HG02763 (cell line): ENCODE measurements at regions not wholly inside any gene's neighbourhood (a gene's known extent, or its start where the extent isn't known, plus 50 kb on each side); places are given as distances from the start of the nearest gene placed in this dataset.
A peak's percentile ranks its signal among the peaks of the same experiment; 100 is the strongest.

Experiments used
- ATAC-seq: cut with Tn5 transposase; IDR thresholded peaks from one replicate; pipeline ENCODE4 v1.9.1; 2021; ENCODE audit warnings: mild to moderate bottlenecking, moderate library complexity; ENCODE audit not compliant: unreplicated experiment

DNA sequence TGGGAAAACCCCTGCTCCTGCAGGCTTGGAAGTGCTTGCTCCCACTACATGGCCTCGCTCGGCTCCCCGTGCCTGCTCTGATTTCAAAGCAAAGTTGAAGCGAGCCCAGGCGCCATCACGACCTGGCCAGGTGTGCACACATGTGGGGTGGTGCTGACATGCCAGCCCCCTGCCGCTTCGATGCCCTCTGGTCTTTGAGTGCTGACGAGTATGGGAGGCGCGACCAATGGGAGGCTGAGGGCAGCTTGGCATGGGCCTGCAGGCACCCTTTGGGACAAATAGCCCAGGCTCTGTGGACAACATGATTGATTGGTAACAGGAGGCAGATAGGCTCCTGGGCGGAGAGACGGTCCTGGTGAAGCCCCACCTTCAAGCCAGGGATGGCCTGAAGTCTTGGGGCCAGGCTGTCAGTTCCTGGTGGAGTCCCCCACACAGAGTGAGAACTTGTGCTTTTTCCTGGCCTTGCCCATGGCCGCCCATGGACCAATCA, 252.4 kb upstream of the SEMA3A start:
- no peak for ATAC-seq

DNA sequence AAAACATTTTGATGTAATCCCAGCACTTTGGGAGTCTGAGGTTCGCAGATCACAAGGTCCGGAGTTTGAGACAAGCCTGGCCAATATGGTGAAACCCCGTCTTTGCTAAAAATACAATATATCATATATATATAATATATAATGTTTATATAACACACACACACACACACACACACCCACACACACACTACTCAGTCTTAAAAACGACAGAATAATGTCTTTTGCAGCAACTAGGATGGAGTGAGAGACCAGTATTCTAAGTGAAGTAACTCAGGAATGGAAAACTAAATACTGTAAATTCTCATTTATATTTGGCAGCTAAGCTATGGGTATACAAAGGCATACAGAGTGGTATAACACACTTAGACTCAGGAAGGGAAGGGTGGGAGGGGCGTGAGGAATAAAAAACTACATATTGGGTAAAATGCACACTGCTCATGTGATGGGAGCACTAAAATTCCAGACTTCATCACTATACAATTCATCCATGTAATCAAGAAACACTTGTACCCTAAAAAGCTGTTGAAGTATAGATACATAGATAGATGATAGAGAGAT, 231.2 kb upstream of the SEMA3A start:
- ATAC-seq = no peak

DNA sequence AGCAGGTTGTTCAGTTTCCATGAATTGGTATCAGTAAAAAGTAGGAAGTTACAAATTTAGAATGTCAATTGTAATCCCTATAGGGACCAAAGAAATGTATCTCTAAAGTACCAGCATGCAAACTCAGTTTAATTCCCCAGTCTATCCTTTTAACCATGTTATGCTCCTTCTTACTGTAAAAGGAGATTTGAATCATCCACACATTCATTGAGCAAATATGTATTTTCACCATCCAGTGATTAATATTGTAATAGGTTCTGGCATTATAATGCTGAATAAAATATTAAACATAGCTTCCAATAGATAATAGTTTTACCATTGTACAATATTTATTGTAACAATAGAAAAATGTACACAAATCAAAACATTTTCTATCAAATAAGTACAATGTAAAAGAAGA, 228.2 kb upstream of the SEMA3A start:
- ATAC-seq = no peak

DNA sequence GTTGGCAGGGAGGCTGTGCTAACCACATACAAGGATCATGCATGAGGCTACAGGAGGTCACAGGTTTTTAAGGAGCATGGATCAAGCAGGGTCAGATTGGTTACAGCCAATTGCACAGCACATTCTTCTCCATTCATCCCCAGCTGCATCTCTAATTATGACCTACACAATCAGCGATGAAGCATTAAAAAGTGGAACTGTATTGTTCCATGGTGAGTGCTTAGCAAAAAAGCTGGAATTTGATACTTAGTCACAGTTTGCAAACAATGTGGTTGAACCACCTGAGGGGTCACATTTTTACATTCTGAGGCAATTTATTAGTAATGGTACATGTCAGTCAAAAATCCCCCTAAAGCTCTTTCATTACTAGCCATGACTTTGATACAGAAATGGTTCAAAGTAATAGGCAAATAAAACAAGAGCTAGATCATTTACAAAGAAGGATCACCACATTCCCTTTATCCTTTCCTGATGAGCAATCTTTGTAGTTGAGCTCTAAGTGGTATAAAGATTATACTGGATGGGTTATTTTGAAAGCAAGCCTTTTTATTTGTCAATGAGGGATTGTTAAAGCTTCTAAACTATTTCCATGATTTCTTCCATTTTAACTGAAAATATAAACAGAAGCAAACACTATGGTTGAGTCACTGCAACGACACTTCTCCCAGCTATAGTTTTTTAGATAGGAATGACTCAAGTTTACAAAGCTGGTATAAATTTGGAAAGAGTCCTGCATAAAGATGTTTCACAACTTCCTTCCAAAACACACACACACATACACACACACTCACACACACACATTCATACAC, 217.8 kb upstream of the SEMA3A start:
- no peak for ATAC-seq

DNA sequence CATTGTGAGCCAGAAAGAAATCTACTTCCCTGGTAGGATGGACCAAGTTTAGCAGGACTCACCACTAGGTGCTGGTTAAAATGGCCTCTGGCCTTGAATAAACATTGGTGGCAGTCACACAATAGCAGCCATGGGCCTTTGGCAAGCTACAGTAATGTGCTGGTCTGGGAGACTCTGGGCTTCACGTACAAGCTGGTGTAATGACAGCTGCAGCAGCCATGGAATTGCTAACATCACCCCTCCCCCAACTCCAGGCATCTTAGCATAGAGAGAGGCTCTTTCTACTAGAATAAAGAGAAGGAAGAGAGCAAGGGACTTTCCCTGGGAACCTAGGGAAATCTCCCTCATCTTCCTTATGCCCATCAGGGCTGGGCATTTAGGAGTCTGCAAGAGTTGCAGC, 205.1 kb upstream of the SEMA3A start:
- no peak for ATAC-seq

DNA sequence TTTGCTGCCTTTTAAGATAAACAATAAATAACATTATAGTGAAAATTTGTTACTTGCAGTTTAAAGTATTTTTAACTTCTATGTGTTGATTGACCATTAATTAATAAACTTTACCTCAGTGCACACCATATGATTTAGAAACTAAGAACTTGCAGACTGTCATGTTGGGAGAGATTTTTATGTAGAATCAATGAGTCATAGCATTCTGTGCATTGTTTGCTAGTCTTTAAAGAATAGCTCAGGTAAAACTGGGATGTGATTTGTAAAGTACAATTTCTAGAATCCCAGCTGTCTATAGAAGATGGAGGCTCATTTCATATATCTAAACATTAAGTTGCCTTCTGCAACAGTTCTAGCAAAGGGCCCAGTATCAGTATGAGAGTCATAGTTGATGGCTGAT, 199.6 kb upstream of the SEMA3A start:
- no peak for ATAC-seq

DNA sequence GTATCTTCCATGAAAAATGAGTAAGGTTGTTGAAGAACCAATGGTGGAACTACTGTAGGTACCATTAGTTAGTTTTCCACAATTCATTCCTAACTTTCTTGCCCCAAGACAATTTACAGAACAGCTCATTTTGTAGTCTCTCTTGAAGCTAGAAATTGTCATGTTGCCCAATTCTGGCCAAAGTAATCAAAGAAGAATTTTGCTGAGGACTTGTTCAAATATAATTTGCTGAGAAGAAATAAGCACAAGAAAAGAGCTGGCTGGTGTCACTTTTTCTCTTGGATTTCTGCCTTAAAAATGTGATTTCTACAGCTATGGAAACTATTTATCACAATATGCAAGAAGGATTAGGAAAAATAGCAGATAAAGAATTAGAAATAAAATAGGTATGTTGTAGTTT, 199.2 kb upstream of the SEMA3A start:
- ATAC-seq = no peak

DNA sequence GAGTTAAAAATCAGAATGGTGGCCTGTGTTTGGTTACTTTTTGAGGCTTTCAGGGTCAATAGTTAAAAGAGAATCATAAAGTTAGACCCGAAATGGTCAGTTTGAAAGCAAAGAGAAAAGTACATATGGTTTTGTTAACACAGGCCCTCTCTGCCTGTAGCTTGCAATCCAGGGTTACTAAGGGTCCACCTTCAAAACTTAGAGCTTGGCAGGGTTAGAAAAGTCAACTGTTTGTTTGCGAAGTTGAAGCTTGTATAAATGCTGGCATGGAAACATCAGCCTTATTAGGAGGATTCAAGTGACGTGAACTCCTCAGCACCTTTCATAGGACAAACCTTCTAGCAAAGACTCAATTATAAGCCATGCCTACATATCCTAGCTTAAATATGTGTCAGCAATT, 196.3 kb upstream of the SEMA3A start:
- ATAC-seq = no peak

DNA sequence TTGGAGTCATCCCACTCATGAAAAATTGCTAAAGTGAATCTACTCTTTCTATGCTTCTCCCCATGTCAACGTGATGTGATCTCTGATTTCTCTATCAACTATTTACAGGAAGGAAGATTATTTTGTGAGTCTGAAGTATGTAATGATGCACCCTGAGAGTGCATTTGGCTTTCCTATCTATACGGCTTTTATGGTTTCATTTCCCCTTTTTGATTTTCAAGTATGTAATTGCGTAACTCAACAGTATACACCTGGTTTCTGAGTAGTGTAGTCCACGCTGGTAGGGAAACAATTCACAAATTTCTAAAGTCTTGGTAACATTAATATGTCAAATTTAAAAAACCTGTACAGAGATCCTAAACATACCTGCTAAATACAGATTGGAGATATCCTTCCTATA, 194.7 kb upstream of the SEMA3A start:
- peak; percentile 98 for ATAC-seq

DNA sequence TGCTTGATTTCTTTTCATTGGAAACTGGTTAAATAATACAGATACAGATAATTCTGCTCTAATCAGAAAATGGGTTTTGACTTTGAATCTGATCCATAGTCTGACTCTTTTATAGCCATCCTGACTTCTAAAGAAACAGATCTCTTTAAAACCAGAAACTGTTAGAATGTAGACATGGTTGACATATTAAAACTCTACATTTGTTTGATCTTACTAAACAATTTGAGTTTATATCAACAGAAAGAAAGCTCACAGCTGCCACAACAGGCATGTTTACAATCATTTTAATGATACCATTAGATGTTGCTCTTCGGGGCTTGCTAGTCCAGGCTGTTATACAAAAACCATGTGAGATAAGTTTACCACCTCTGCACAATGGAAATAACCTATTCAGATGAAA, 193.0 kb upstream of the SEMA3A start:
- no peak for ATAC-seq

DNA sequence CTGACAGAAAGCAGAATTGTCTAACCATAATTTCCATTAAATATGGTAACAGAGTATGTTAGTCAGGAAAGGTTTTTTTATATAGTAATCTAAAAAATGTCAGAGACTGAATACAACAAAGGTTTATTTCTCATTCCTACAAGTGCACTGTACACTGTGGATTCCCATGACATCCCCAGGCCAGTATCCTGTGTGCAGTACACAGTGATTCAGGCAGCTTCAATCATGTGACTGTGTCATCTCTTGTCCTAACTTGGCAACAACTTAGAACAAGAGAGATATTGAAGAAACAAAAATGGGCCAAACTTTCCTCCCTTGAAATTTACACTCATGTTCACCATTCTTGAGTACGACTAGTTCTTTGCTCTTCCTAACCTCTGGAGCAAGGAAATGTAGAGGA, 189.8 kb upstream of the SEMA3A start:
- ATAC-seq = no peak

DNA sequence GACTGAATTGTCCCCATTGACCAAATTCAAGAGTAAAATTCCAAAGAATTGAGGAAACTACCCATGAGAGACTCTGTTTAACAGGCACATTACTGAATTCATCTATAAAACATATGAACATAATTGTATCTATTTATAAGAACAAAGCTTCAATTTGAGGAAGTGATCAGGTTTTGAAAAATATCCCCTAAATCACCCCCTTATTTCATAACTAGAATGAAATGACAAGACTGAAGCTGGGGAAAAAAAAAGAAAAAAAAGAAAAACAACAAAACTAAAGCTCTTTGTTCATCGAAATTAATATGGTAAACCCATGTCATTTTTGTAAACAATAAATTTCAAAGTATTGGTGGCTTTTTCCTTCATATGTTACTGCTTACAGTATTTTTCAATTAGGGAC, 184.9 kb upstream of the SEMA3A start:
- no peak for ATAC-seq

DNA sequence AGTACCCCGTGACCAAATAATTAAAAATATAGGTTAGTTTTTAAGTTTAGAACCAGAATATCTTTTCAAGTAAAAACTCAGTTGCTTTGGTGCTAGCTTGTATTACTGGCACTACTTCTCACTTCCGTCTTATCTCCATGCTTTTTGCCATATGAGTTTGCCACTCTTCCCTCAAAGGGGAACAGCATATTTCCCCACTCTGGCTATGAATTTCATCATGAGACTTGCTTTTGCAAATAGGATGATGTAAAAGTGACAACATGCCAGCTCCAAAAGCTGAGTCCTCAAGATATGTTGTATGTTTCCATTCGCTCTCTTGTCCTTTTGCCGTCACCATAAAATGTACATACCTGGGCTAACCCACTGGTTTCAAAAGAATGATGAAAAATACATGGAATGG, 178.1 kb upstream of the SEMA3A start:
- ATAC-seq = no peak

DNA sequence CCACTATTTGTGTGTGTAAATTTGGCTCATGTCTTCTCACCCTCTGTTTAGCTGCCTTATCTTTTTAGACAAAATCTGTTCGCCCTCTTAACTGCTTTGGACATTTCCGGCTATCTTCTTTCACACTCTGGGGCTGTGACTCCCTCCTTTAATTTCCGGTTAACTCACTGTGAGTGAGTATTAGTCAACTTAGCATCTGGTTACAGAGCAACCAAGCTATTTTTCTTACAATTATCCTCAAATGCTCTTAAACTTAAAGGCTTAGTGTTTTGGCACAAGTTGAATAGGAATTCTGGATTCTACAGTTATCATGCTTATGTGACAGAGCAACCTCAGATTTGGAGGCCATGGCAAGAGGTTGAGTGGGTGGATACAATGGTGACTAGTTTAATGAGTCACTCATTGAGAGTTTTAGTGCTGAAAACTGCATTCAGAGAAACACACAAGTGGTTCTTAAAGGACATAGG, 177.6 kb upstream of the SEMA3A start:
- no peak for ATAC-seq

DNA sequence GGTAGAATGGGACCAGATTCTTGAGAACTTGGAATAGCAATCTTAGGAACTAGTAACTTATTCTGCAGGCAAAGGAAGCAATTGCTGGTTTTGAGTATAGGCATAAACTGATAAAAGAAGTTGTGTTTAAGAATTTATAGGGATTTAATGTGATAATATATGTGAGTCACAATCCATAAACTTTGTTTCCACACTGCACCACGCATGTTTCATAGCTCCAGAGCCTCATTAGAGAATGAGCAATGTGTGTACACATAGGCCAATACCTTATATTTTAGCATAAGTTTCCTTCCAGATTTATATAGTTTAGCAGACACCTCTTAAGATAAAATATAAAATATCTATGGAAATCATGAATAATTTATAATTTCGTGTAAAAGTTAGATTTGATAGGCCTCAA, 175.5 kb upstream of the SEMA3A start:
- no peak for ATAC-seq

DNA sequence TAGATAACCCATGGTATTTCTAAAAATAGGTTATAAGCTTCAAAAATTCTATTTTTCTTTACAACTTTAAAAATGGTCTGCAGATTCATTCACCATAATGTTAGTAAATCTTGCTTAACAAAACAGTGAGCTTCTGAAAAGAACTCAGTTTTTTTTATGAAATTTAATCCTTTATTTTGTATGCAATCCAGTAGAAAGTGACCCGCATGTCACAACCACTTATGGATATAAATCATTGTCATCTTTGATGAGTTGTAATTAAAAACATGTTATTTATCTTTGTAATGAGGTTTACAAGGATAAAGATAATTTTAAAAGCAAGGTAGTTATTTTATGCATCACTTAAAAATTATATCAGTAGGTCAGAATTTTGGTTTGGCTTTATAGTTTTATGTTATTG, 173.5 kb upstream of the SEMA3A start:
- no peak for ATAC-seq

DNA sequence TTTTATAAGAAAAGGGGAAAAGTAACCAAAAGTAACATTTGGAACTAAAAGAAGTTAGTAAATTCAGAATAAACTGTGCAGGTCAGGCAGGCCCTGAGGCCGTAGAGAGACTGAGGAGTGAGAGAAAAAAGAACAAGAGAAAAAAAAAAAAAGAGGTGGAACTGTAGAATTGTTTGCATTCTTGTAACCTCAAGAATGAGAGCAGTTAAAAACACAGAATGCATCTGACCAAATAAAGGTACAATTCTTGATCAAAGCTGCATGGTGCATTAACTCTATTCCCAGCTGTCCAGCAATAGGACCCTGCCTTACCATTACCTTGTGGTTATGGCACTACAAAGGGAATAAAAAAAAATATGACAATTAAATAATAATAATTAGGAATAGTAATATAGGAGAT, 170.1 kb upstream of the SEMA3A start:
- no peak for ATAC-seq

DNA sequence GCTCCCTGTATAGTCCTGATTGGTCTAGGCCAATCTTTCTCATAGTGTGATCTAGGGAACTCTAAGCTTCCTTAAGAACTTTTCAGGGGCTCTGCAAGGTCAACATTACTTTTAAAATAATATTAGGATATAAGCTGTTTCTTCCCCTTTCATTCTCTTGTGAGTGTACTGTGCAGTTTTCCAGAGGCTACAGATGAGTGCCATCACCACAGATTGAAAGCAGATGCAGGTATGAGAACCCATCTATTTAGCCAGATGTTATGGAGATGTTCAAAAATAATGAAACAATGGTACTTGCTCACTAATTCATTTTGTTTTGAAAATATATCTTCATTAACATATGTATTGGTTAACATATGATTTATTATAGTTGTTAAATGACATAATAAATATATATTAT, 169.2 kb upstream of the SEMA3A start:
- ATAC-seq = no peak

DNA sequence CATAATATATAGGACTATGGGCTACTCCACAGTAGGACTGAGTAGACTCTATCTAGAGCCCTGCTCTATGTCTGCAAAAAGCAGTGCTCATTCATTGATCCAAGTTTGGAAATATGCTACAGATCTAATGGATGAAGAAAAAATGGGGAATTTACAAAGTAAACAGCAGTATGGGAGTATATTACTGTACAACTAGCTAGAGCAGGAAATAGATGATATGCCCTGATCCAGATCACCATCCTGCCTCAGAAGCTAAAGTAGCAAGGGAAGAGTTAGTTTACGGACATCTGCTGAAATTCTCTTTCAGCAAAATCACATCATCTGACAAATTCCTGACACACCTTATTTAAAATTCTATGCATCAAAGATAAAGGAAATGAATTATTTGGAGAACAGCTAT, 168.2 kb upstream of the SEMA3A start:
- no peak for ATAC-seq

DNA sequence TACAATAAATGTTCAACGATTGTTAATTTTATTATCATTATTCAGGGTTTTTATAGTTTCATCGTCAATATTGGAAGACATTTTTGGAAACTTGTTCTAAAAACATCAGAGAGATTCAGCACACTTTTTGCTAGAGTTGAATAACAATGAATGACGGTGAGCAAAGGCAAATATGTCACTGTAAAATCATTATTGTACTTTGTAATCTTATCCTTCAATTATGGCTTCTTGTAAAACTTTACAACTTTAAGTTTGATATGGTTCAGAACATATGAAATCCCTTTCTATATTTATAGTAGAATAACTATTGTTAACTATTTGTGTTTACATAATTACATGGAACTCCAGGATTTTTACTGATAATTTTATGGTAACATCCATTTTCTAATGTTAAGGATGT, 167.8 kb upstream of the SEMA3A start:
- ATAC-seq = no peak

DNA sequence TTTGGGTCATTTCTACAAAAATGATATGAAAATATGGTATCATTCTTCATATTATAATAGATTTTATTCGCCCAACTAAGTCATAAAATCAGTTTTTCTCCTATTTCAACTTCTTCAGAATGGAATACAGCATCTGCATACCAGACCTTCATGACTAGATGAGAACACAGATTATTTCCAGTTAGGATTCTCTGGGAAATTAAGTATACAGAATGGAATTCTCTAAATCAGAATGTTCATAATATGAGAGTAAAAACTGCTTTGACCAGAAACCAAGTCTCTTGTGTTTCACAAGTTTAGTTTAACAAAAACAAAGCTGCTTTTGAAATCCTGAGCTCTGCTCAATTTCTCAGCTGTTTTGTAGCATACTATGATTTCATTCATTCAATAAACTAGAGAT, 160.3 kb upstream of the SEMA3A start:
- no peak for ATAC-seq

DNA sequence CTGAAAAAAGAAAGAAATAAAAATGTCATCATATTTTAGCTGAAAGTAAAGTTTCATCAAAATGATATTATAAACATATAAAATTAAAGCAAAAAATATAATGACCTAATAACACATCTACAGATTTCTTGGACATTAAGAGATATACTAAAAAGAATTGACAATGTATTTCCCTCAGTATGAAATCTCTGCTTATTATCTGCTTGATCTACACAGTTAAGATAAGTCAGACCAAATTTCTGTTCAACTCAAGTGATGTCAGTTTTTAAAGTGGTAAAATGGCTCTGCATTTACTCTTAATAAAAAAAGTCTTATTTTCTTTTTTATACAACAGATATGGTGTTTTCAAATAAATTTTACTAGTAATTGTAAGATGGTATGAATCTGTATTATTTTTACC, 159.4 kb upstream of the SEMA3A start:
- no peak for ATAC-seq

DNA sequence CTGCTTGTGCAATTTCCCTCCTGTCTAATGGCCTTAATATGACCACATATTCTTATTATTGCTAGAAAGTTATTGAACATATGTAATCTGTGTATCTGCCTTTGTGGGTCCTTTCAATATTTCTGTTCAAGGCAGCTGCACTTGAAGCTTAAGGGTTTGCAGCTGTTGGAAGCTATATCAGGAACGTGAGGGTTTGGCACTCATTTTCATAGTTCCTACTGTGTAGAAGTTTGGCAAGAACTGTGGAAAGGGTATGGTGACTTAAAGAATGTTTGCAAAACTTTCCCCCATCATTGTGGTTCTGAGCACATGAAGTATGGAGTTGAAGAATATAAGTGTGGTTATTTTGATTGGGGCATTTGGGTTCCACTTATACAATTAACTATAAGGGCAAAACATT, 144.7 kb upstream of the SEMA3A start:
- no peak for ATAC-seq
